ENCODE measurements at regions not wholly inside any gene's neighbourhood (a gene's known extent, or its start where the extent isn't known, plus 50 kb on each side); places are given as distances from the start of the nearest gene placed in this dataset.

DNA sequence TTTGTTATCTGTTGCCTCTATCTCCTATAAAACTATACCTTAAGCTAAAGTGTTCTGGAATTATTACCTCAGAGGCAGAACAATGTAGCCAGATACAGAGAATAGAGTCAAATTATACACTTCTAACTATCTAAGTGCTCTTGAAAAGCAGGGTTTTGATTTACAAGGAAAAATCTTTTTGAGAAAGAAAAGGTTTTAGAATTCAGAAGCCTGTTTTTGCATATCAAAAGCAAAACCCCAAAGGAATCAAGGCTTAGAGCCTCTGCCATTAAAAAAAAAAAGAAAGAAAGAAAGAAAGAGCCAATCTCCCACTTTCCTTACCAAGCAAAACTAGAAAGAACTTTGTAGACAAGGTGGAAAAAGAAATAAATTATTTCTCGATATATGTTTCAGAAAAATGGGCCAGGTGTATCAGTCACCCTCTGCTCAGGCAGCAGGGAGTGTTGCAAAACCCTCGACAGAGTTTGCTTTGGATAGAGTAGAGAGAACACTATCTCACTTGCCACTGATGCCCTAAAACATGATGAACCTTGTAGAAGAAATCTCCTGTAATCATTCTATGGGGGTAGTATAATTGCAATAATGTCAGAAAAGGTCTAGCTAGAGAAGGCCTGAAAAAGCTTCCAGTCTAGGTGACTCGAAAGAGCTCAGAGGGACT, 318.3 kb downstream of the PCDH10 start:
- DNase-seq (ENCODE audit: low spot score) = no peak

DNA sequence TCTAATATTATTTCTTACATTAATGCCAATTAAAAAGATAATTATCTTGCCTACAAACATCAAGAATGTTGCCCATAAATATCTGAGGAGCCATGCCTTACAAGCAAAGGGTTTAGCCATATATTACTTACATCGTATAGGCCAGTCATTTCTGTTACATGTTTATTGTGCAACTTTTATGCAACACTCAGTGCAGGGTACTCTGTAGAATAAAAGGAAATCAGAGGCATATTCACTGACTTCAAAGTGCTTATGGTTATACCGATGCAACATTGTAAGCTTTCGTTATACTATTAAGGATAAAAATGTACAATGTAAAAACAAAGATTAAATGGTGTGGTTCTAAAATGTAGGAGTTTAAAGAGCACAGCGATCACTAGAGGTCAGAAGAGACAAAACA, 315.9 kb downstream of the PCDH10 start:
- DNase-seq (ENCODE audit: low spot score) = no peak

DNA sequence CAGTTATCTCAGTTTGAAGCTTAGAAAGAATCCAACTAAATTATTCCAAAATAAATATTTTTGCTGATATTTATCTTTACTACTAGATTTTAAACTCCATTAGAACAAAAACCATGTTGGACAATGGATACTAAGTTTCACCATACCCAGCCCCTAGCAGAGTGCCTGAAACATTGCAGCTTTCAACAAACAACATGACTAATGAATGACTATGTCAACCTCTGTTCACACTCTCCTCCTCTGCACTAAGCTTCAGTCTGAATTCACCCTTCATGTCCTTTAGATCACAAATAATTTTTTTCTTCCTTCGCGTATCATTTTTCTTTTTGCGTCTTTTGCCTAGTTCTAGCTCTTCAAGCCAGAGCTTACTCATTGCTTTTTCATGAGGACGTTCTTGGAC, 315.2 kb downstream of the PCDH10 start:
- no peak for DNase-seq (ENCODE audit: low spot score)

DNA sequence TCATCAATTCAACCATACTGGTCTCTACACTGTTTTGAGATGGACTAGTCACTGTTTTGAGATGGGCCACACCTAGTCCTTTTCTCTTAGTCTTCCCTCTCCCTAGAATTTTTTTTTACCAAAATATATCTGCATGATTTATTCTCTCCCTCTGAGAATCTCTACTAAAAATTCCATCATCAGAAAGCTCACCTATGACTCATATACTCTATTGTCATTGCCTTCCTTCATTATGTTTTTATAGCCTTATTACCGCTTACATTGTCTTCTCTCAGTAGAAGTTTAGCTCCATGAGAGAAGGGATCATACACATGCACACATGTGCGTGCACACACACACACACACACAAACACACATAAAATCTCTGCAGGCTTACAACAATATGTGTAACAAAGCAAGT, 303.6 kb downstream of the PCDH10 start:
- DNase-seq (ENCODE audit: low spot score) = no peak

DNA sequence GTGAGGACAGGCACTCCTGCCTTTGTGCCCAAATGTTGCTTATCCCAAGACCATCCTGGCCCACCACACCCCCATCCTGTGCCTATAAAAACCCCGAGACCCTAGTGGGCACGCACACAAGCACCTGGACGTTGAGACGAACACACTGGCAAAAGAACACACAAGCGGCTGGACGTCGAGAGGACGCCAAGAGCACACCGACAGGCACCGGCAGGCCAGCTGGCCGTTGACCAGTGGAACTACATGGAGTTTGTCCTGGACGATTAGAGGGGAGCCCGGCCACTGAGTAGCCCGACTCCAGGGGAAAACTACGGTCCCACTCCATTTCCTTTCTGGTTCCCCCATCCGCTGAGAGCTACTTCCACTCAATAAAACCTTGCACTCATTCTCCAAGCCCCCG, 301.7 kb downstream of the PCDH10 start:
- no peak for DNase-seq (ENCODE audit: low spot score)

DNA sequence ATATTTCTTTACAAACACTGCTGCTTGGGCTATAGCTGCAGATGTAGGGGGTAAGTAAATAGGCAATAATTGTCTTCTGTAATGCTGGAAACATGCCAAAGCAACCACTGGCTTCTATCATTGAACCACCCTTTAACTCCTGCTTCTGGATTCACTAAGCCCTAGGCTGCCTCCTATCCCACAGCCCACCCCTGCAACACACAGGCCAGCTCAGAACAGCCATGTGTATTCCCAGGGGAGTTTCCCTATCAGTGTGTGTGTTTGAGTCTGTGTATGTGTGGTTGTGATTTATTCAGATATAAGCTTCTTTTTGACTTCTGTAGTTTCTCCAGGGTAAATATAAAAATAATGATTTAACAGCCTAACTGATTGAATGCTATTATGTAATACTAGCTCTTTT, 291.3 kb downstream of the PCDH10 start:
- DNase-seq (ENCODE audit: low spot score) = no peak

DNA sequence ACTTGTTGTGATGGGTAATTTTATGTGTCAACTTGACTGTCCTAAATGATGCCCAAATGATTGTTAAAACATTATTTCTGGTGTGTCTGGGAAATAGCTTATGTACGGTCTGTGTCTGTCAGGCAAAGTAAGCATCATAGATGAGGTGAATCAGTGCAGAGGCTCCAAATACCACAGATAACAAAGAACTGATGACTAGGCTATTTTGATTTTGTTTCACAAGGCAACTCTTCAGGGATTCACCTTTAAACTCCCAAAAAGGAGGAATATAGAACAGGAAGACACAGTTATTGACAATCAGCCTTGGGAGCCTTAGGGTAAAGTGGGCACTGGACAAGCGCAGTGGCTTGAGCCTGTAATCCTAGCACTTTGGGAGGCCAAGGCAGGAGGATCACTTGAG, 290.7 kb downstream of the PCDH10 start:
- DNase-seq (ENCODE audit: low spot score) = no peak

DNA sequence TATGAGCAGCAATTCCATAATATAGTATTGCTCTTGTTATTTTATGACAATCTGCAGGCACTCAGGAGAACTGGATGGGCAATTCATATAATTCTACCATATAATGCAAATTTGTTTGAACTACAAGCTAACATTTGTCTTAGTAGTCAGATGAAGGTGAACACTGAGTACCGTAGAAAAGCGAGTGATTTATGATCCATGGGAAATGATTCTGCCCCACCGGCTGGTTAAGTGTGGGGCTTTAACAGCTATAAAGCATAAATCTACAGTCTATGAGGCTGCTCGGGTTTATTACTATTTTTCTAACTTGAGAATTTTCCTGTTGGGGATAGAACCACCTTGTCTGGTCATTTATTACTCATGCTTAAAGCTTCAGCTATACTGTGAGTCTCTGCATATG, 275.5 kb downstream of the PCDH10 start:
- no peak for DNase-seq (ENCODE audit: low spot score)

DNA sequence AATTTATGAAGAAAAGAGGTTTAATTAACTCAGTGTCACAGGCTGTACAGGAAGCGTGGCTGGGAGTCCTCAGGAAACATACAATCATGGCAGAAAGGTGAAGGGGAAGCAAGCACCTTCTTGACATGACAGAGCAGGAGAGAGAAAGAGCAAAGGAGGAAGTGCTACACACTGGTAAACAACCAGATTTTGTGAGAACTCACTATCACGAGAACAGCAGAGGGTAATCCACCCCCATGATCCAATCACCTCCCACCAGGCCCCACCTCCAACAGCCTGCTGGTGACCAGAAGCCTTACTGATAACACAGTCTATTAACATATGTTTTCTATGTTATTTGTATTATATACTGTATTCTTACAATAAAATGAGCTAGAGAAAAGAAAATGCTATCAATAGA, 254.8 kb downstream of the PCDH10 start:
- DNase-seq (ENCODE audit: low spot score) = no peak

DNA sequence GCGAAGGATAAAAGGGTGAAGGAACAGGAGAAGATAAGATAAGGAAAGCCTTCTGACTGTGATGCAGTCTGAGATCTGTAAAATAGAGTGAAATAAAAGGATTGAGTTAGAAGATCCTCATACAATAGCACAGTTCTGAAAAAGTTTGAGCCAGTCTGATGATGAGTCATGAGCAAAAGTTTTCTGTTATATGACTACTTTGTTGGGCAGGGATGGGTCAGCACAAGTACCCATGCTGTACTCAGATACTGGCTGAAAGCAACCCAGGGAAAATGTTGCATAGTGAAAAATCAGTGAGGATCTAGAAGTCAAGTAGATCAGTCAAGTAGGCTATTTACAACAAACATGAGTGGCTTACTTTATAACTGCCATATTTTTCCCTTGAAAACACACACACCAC, 253.5 kb downstream of the PCDH10 start:
- no peak for DNase-seq (ENCODE audit: low spot score)

DNA sequence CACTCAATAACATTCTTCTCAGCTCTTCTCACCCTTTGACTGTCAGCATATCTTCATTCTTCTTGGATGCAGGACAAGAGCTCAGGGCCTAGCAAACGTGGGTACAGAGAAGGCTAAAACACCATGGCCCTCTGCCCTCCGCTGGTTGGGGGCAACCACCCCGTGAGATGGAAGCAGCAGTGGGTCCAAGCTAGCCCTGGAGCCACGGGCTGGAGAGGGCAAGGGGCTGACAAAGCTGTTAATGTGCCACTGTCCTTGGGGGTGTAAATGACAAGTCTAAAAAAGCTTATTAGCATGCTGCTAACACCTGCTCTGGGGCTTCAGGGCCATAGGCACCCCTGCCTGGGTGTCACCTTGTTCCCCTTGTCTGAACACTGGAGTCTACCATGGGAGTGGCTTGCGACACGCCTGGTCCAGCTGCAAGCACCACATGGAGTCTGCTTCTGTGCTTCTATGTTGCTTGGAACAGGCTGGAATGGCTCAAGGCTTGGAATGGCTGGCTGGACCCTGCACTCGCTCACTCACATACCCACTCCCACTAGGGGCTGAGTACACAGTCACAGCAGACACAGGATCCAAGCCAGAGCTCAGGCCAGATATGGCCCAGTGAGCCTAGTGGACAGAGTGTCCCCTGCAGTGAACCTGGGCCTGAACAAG, 246.0 kb downstream of the PCDH10 start:
- no peak for DNase-seq (ENCODE audit: low spot score)

DNA sequence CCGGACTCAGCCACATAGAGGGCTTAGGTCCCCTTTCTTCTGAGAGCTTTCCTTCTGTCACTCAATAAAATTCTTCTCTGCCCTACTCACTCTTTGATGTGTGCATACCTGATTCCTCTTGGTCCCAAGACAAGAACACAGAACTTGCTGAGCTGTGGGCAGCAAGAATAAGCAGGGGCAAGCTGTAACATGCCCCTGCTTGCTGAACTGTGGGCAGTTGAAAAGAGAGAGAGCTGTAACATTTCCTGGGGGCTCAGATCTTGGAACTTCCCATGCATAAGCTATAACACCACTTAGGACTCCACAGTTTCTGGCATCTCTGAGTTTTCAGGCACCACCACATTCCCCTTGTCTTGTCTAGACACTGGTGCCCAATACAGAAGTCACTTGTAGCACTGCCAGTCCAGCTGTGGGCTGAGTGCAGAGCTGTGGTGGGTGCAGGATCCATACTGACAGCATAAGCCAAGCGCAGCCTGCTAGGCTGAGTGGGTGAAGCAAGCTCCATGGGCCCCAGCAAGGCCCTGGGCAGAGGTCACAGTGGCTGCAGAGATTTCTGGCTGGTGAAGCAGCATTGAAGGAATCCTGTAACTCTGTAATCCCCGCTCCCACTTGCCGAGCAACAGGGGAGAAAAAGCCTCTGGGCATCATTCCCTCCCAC, 241.2 kb downstream of the PCDH10 start:
- DNase-seq (ENCODE audit: low spot score) = no peak

DNA sequence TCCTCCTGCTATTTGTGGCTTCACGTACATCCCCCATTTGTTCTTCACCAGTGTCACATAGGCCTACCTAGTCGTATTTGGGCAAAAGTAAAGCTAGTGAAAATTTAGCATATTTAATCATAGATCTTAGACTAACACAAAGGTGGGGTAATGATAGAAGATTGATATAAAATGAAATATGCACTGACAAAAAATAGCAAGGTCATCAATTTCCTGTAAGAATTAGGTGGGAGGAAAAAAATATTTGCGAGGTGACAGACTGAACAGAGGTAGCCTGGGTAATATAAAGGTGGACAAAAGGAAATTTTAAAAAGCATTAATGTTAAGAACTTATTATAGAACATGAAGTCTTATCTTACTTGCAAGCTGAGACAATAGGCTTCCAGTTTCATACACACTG, 239.9 kb downstream of the PCDH10 start:
- DNase-seq (ENCODE audit: low spot score) = no peak

DNA sequence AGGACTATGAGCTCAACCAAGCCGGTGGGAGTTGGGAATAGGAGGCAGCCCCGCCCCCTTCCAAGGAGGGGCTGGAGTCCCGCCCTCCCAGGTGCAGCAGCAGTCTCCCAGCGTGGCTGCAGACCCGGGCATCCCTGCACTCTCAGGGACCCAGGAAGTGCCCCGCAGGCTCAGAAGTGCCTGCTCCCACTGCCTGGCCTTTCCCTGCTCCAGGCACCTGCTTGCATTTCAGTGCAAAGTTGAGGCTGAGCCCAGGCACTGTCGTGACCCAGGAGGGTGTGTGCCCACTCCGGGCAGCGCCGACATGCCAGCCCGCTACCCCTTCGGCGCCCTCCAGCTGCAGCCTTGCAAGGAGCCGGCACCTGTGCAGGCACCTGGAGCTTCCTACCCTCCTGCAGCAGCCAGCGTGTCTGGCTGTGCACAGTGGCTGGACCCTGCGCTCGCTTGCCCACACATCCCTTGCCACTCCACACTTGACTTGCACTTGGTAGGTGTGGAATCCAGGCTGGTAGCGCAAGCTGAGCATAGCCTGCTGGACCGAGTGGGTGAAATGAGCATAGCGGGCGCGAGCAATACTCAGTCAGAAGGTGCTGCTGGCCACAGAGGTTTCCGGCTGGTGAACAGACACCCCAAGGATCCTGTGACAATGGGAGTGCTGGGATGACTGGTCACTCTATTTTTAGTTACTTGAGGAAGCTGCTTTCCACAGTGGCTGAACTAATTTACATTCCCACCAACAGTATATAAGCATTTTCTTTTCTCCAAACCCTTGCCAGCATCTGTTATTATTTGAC, 236.3 kb downstream of the PCDH10 start:
- no peak for DNase-seq (ENCODE audit: low spot score)

DNA sequence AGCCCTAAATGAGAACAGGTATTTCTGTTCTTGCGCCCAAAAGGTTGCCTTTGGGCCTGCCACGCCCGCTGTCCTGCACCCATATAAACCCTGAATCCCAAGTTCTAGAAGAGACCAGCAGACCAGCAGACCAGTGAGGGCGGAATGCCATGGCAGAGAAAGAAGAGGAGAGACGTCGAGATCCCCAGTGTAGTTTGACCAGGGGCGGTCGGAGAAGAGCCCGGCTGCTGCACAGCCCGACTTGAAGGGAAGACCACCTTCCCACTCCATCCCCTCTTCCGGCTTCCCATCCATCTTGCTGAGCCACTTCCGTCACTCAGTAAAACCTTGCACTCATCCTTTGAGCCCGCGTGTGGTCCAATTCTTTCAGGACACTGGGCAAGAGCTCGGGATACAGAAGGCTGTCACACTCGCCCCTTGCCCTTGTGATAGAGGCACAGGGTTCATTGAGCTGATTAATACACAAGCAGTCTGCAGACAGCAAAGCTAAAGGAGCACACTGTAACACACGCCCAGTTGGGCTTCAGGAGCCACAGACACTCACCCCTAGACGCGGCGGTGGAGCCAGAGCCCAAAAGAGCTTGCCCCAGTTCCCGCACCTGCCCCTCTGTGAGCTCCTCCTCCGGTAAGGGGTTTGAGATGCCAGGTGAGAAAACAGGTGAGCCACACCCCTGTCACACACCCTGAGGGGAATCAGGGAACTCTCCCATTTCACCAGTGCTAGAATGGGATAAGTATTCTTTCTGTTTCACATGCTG, 230.8 kb downstream of the PCDH10 start:
- DNase-seq (ENCODE audit: low spot score) = no peak

DNA sequence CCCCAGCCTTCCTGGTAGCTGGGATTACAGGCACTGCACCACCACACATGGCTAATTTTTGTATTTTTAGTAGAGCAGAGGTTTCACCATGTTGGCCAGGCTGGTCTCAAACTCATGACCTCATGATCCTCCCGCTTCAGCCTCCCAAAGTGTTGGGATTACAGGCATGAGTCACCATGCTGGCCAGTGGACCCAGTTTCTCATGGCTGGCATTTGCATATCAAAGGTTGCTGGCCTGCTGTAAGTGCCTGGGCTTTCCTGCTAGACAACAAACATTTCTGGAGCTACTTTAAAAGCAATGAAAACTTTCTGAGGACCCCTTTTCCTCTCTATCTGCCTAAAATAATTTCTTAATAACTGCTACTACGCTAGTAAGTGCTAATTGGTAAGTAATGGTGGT, 228.2 kb downstream of the PCDH10 start:
- DNase-seq (ENCODE audit: low spot score) = no peak

DNA sequence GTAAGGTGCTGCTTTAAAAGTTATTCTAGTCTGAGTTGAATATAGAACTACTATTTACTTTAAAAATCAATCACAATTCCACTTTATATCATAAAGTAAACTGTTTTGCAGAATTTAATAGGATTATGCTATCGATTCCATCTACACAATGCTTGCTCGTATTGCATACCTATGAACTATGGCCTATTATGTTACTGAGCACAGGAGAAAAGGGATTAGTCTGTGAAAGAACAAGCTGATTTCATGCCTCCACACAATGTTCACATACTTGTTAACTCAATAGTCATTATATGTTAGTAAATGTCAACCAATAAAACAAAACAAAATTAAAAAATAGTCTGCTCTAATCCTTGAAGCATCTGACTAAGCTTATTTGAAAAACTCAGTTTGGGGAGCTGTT, 223.6 kb downstream of the PCDH10 start:
- no peak for DNase-seq (ENCODE audit: low spot score)

DNA sequence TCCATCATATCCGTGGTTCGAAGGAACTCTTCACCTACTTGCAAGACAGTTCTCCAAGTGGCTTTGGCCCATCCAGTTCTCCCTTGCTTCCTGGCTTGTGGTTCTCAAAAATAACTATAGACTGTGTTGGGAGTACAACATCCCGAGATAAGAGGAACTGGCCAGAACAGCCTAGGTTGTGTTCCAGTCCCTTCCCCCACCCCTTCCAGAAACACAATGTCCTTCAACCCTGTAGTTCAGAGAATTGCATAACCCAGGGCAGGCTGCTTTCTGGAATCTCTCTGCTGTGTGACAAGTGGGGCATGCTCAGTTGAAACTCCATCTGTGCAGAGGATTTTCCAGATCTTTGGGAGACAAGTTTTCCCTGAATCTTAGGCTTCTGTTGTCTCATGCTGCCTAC, 206.5 kb downstream of the PCDH10 start:
- no peak for DNase-seq (ENCODE audit: low spot score)

DNA sequence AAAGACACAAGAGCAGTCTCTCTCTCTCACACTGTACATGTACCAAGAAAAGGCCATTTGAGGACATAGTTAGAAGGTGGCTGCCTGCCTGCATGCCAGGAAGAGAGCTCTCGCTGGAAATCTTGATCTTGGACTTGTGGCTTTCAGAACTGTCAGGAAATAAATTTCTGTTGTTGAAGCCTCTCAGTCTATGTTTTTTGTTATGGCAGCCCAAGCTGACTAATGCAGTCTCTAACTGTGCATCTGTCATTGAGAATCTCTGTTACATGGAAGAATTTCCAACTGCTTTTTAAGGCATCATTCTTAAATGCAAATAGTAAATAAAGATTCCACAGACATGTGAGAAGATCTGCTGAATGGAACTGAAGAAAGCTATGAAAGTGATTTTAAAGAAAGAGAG, 198.3 kb downstream of the PCDH10 start:
- DNase-seq (ENCODE audit: low spot score) = no peak

DNA sequence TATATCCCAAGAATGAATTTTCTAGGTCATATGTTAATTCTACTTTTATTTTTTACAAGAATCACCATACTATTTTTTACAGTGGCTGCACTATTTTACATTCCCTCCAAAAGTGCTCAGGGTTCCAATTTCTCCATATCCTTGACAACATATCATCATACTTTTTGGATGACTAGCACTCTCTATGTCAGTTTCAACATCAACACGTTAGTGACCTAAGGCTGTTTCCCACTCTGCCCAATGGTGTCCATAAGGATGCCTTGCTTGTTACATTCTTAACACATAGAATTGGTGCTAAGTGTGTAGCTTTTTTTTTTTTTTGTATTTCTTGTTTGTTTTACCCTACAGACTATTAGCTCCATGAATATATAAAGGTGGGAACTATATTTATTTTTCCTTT, 175.4 kb downstream of the PCDH10 start:
- no peak for DNase-seq (ENCODE audit: low spot score)

DNA sequence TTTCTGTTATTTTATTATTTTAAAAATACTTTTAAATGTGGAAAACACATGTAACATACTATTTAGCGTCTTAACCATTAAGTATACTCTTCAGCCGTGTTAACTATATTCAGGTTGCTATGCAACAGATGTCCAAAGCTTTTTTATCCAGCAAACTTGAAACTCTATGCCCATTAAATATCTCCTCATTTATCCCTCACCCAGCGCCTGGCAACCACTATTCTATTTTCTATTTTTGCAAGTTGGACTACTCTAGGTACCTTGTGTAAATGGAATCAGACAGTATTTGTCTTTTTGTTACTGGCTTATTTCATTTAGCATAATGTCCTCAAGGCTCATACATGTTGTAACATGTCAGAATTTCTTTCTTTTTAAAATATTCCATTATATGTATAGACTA, 174.6 kb downstream of the PCDH10 start:
- DNase-seq (ENCODE audit: low spot score) = no peak

DNA sequence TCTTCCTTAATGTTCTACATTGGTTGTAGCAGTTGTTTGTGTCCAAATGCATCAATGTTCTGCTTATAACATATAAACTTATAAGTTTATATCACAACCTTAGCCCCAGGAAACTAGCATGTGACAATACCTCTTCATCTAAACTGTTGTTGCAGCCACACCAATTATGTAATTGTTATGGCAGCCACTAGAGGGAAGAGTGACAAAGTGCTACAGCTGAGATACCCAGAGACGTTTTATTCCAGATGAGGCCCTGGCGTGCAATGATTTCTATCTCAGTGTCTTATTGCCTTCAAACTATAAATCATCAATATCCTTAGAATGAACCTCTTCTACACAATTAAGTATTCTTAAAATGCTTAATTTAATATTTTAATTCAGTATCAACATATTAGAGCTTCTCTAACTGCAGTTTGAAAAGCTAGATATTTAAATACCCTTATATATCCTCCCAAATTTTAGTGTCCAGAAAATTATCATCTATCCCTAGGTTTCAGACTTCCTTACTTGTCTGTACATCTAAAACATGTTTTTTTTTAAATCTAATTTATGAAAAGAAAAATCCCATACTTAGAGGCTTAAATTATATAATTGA, 171.6 kb downstream of the PCDH10 start:
- peak; percentile 65 for DNase-seq (ENCODE audit: low spot score)
